ENCODE measurements at regions not wholly inside any gene's neighbourhood (a gene's known extent, or its start where the extent isn't known, plus 50 kb on each side); places are given as distances from the start of the nearest gene placed in this dataset.

DNA sequence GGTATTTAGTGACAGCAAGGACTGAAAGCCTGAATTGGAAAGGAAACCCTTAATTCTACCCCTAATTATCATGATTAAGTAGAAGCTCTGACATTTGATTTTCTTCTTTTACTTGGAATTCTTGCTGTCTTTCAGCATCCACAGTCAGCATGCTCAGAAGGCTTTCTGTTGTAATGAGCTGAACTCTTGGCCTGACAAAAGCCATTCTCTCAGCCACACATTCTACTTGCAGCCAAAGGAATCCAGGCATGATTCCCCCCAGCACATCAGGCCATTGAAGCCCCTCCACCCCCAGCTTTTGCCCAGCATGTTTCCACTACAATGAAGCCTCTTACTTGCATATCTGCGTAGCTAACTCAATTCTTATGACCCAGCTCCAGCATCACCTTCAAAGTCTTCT, 94.3 kb upstream of the FRMD4A start:
- no peak overlapping the region for H3K4me3 Mint-ChIP-seq
- CTCF ChIA-PET: interaction anchor here (0.9 to 1.5 kb wide), 5 partner anchors 29 to 239 kb away, joined by 3 to 5 read pairs (median 4); no protein-coding TSS in a partner anchor
- H3K27ac Mint-ChIP-seq: peak overlapping the region; percentile 10; the same call in 1 of the 2 replicates
- no peak for DNase-seq (ENCODE audit: low spot score)
- peaks cover 13% of the 10 kb centered on the region for H3K36me3 Mint-ChIP-seq
- H3K4me1 Mint-ChIP-seq: peaks cover 47% of the 10 kb centered on the region
- peaks cover 16% of the 10 kb centered on the region for H3K9me3 Mint-ChIP-seq
- 0 out of 2 replicates have a peak, but pooled peaks have one; percentile 18 for ATAC-seq
- POLR2A ChIA-PET: no interaction called here
- TF ChIP-seq, protein P1, sequence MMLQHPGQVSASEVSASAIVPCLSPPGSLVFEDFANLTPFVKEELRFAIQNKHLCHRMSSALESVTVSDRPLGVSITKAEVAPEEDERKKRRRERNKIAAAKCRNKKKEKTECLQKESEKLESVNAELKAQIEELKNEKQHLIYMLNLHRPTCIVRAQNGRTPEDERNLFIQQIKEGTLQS (CRISPR knock-in tag; conservative IDR thresholded peaks at IDR 0.05): no peak
- TF ChIP-seq RELA (CRISPR knock-in tag; IDR thresholded peaks at IDR 0.05; ENCODE audit: borderline replicate concordance) (no peak), ATF1 (CRISPR knock-in tag; IDR thresholded peaks at IDR 0.05) (no peak), ZNF396 (CRISPR knock-in tag; IDR thresholded peaks at IDR 0.05; ENCODE audit: borderline replicate concordance) (no peak), FOXK1 (CRISPR knock-in tag; IDR thresholded peaks at IDR 0.05) (no peak), NR3C1 (CRISPR knock-in tag; conservative IDR thresholded peaks at IDR 0.05; ENCODE audit: low read depth) (no peak), TCF7 (CRISPR knock-in tag; IDR thresholded peaks at IDR 0.05; ENCODE audit: low read depth) (no peak), NR2C2 (CRISPR knock-in tag; IDR thresholded peaks at IDR 0.05) (no peak)
- TF ChIP-seq, protein P2, sequence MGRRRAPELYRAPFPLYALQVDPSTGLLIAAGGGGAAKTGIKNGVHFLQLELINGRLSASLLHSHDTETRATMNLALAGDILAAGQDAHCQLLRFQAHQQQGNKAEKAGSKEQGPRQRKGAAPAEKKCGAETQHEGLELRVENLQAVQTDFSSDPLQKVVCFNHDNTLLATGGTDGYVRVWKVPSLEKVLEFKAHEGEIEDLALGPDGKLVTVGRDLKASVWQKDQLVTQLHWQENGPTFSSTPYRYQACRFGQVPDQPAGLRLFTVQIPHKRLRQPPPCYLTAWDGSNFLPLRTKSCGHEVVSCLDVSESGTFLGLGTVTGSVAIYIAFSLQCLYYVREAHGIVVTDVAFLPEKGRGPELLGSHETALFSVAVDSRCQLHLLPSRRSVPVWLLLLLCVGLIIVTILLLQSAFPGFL (CRISPR knock-in tag; IDR thresholded peaks at IDR 0.05; ENCODE audit: borderline replicate concordance): no peak
- TF ChIP-seq, protein P3, sequence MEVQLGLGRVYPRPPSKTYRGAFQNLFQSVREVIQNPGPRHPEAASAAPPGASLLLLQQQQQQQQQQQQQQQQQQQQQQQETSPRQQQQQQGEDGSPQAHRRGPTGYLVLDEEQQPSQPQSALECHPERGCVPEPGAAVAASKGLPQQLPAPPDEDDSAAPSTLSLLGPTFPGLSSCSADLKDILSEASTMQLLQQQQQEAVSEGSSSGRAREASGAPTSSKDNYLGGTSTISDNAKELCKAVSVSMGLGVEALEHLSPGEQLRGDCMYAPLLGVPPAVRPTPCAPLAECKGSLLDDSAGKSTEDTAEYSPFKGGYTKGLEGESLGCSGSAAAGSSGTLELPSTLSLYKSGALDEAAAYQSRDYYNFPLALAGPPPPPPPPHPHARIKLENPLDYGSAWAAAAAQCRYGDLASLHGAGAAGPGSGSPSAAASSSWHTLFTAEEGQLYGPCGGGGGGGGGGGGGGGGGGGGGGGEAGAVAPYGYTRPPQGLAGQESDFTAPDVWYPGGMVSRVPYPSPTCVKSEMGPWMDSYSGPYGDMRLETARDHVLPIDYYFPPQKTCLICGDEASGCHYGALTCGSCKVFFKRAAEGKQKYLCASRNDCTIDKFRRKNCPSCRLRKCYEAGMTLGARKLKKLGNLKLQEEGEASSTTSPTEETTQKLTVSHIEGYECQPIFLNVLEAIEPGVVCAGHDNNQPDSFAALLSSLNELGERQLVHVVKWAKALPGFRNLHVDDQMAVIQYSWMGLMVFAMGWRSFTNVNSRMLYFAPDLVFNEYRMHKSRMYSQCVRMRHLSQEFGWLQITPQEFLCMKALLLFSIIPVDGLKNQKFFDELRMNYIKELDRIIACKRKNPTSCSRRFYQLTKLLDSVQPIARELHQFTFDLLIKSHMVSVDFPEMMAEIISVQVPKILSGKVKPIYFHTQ (CRISPR knock-in tag; IDR thresholded peaks at IDR 0.05): no peak
- TF ChIP-seq, protein P4, sequence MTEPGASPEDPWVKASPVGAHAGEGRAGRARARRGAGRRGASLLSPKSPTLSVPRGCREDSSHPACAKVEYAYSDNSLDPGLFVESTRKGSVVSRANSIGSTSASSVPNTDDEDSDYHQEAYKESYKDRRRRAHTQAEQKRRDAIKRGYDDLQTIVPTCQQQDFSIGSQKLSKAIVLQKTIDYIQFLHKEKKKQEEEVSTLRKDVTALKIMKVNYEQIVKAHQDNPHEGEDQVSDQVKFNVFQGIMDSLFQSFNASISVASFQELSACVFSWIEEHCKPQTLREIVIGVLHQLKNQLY (CRISPR knock-in tag; IDR thresholded peaks at IDR 0.05): no peak
- TF ChIP-seq, protein P5, sequence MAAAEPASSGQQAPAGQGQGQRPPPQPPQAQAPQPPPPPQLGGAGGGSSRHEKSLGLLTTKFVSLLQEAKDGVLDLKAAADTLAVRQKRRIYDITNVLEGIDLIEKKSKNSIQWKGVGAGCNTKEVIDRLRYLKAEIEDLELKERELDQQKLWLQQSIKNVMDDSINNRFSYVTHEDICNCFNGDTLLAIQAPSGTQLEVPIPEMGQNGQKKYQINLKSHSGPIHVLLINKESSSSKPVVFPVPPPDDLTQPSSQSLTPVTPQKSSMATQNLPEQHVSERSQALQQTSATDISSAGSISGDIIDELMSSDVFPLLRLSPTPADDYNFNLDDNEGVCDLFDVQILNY (CRISPR knock-in tag; IDR thresholded peaks at IDR 0.05): no peak
- no peaks in the 10 kb centered on the region for H3K27me3 Mint-ChIP-seq (ENCODE audit: low read depth)

DNA sequence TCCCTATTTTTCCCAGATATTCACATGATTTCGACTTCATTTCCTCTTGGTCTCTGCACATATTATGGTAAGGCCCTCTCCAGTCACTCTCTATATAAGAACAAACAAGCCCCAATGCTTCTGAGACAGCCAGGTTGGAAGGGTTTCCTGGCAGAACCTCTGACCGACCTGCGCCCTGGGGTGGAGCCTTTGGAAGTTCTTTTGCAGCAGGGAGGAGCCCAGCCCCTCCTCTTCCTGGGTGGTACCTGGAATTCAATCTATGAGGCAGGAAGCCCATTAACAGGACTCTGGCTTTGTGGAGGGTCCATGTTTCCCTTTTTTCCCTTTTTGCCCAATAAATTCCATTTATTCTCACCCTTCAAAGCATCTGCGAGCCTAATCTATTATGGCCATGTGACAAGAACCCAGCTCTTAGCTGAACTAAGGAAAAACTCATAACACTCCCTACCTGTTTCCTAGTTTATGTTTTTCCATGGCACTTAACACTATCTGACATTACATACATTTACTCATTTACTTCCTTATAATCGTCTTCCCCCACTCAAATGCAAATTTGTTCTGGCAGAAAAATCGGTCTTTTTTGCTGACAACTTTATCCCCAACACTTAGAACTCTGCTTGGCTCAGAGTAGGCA, 92.5 kb upstream of the FRMD4A start:
- H3K4me1 Mint-ChIP-seq: peaks cover 38% of the 10 kb centered on the region
- TF ChIP-seq CBFB (CRISPR knock-in tag; IDR thresholded peaks at IDR 0.05; ENCODE audit: low read depth): no peak
- TF ChIP-seq ETV6 (CRISPR knock-in tag; IDR thresholded peaks at IDR 0.05): no peak
- TF ChIP-seq, protein P6, sequence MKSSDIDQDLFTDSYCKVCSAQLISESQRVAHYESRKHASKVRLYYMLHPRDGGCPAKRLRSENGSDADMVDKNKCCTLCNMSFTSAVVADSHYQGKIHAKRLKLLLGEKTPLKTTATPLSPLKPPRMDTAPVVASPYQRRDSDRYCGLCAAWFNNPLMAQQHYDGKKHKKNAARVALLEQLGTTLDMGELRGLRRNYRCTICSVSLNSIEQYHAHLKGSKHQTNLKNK (CRISPR knock-in tag; IDR thresholded peaks at IDR 0.05): no peak
- TF ChIP-seq IRF2 (CRISPR knock-in tag; IDR thresholded peaks at IDR 0.05; ENCODE audit: borderline replicate concordance, low read depth): no peak
- POLR2A ChIA-PET: no interaction called here
- ATAC-seq (no peak; the same call in 1 of the 2 replicates), DNase-seq (ENCODE audit: low spot score) (no peak)
- CTCF ChIA-PET: no interaction called here
- H3K9me3 Mint-ChIP-seq: peaks cover 16% of the 10 kb centered on the region
- H3K27ac Mint-ChIP-seq: no peak overlapping the region
- no peak overlapping the region for H3K4me3 Mint-ChIP-seq
- peaks cover 13% of the 10 kb centered on the region for H3K36me3 Mint-ChIP-seq
- H3K27me3 Mint-ChIP-seq (ENCODE audit: low read depth): no peaks in the 10 kb centered on the region; the same call in 1 of the 2 replicates

All from WTC11 (cell line).